Osteoblast (primary cell): ENCODE measurements at regions not wholly inside any gene's neighbourhood (a gene's known extent, or its start where the extent isn't known, plus 50 kb on each side); places are given as distances from the start of the nearest gene placed in this dataset.

ENCODE experiments used
- DNase-seq: peaks from one replicate; pipeline ENCODE4 v3.0.0; 2011; ENCODE audit warnings: low spot score, mixed read lengths; ENCODE audit not compliant: insufficient read length; ENCODE audit errors: missing footprints
- H2AFZ ChIP-seq: 2 replicates; pipeline ENCODE4 v1.6.0; 2011; ENCODE audit warnings: mild to moderate bottlenecking, low read length
- H3K27ac ChIP-seq: 2 replicates; pipeline ENCODE4 v1.5.1; 2011; ENCODE audit warnings: mild to moderate bottlenecking, low read depth, low read length, moderate library complexity
- H3K27me3 ChIP-seq: 2 replicates; pipeline ENCODE4 v1.6.0; 2012; ENCODE audit warnings: mild to moderate bottlenecking, control low read depth, inconsistent platforms, low read length, moderate library complexity; ENCODE audit not compliant: insufficient read depth
- H3K36me3 ChIP-seq: 2 replicates; pipeline ENCODE4 v1.5.1; 2011; ENCODE audit warnings: mild to moderate bottlenecking, low read length, control low read depth, moderate library complexity; ENCODE audit not compliant: insufficient read depth
- H3K4me1 ChIP-seq: 2 replicates; pipeline ENCODE4 v1.5.1; 2011; ENCODE audit warnings: mild to moderate bottlenecking, low read length, control low read depth, moderate library complexity; ENCODE audit not compliant: insufficient read depth
- H3K4me2 ChIP-seq: 2 replicates; pipeline ENCODE4 v1.6.0; 2011; ENCODE audit warnings: mild to moderate bottlenecking, low read length; ENCODE audit not compliant: insufficient read depth
- H3K4me3 ChIP-seq: fragments of 200-600 bp; sonication (generic); 3 replicates; pipeline ENCODE4 v1.5.1; 2012; ENCODE audit warnings: mild to moderate bottlenecking, low read length, inconsistent platforms; ENCODE audit not compliant: insufficient read depth
- H3K79me2 ChIP-seq: 2 replicates; pipeline ENCODE4 v1.6.0; 2012; ENCODE audit warnings: mild to moderate bottlenecking, low read length, control low read depth, inconsistent platforms; ENCODE audit not compliant: insufficient read depth
- H3K9me3 ChIP-seq: 2 replicates; pipeline ENCODE4 v1.5.1; 2011; ENCODE audit warnings: low read depth, low read length, control low read depth
- H4K20me1 ChIP-seq: 2 replicates; pipeline ENCODE4 v1.6.0; 2012; ENCODE audit warnings: mild to moderate bottlenecking, low read length, control low read depth; ENCODE audit not compliant: insufficient read depth
- TF ChIP-seq, protein P1 (sequence below): IDR thresholded peaks from 2 replicates; pipeline ENCODE4 v1.5.1; 2011; ENCODE audit warnings: mild to moderate bottlenecking, low read depth, low read length, moderate library complexity; ENCODE audit errors: extremely low read depth

DNA sequence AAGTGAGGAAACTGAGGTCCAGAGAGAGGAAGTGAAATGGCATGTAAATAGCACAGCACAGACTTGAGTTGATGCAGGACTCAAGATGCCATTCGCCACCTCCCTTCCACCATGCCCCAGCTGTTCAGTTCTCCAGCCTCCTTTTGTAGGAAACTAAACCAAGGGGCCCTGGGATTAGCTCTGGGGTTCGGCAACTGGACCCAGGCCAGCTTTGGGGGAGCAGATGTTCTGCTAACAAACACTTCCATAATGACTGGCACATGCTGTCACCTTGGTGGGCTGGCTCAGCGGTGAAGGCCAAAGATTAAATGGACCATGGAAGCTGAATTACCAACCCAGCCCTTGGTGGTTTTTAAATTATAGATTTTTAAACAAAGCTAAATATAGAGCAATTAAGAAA, 77.0 kb downstream of the IRX6 start:
- Histone ChIP-seq H3K9me3 (no peaks in the 10 kb centered on the region), H2AFZ (no peak overlapping the region), H3K27ac (no peak overlapping the region), H3K27me3 (peaks cover 13% of the 10 kb centered on the region), H3K4me2 (no peak overlapping the region), H3K79me2 (no peaks in the 10 kb centered on the region), H4K20me1 (no peaks in the 10 kb centered on the region), H3K36me3 (no peaks in the 10 kb centered on the region), H3K4me3 (no peak overlapping the region), H3K4me1 (no peaks in the 10 kb centered on the region)
- peak; percentile 58 for DNase-seq
- TF ChIP-seq, protein P1, sequence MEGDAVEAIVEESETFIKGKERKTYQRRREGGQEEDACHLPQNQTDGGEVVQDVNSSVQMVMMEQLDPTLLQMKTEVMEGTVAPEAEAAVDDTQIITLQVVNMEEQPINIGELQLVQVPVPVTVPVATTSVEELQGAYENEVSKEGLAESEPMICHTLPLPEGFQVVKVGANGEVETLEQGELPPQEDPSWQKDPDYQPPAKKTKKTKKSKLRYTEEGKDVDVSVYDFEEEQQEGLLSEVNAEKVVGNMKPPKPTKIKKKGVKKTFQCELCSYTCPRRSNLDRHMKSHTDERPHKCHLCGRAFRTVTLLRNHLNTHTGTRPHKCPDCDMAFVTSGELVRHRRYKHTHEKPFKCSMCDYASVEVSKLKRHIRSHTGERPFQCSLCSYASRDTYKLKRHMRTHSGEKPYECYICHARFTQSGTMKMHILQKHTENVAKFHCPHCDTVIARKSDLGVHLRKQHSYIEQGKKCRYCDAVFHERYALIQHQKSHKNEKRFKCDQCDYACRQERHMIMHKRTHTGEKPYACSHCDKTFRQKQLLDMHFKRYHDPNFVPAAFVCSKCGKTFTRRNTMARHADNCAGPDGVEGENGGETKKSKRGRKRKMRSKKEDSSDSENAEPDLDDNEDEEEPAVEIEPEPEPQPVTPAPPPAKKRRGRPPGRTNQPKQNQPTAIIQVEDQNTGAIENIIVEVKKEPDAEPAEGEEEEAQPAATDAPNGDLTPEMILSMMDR = no peak

DNA sequence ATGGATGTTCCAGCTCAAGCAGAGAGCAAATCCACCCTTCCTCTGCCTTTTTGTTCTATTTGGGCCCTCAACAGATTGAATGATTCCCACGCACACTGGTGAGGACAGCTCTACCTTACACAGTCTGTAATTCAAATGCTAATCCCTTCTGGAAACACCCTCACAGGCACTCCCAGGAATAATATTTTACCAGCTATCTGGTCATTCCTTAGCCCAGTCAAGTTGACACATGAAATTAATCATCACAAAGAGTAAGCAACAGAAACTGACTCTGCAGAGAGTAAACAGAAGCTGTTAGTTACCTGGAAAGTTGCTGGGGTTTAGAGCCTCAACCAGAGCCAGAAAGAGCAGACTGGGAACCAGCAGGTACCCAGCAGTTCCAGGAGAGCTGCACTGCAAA, 75.5 kb upstream of the MMP2 start:
- no peak overlapping the region for H3K27ac ChIP-seq
- H4K20me1 ChIP-seq = no peaks in the 10 kb centered on the region
- no peaks in the 10 kb centered on the region for H3K4me1 ChIP-seq
- H3K36me3 ChIP-seq = no peaks in the 10 kb centered on the region
- H3K27me3 ChIP-seq = peaks cover 5% of the 10 kb centered on the region
- no peak overlapping the region for H2AFZ ChIP-seq
- TF ChIP-seq, protein P1 = no peak
- H3K79me2 ChIP-seq = no peaks in the 10 kb centered on the region
- H3K9me3 ChIP-seq = no peaks in the 10 kb centered on the region
- H3K4me2 ChIP-seq = no peak overlapping the region
- no peak for DNase-seq
- H3K4me3 ChIP-seq = no peak overlapping the region

GRCh38 chr16:55406651-55407050, 72.3 kb upstream of the MMP2 start:
- Histone ChIP-seq H3K4me3 (no peak overlapping the region), H3K27ac (no peak overlapping the region), H3K27me3 (peaks cover 5% of the 10 kb centered on the region), H3K4me1 (no peaks in the 10 kb centered on the region), H2AFZ (no peak overlapping the region), H4K20me1 (no peaks in the 10 kb centered on the region), H3K9me3 (no peaks in the 10 kb centered on the region), H3K36me3 (no peaks in the 10 kb centered on the region), H3K79me2 (no peaks in the 10 kb centered on the region), H3K4me2 (no peak overlapping the region)
- DNase-seq = no peak
- TF ChIP-seq, protein P1 = no peak

DNA sequence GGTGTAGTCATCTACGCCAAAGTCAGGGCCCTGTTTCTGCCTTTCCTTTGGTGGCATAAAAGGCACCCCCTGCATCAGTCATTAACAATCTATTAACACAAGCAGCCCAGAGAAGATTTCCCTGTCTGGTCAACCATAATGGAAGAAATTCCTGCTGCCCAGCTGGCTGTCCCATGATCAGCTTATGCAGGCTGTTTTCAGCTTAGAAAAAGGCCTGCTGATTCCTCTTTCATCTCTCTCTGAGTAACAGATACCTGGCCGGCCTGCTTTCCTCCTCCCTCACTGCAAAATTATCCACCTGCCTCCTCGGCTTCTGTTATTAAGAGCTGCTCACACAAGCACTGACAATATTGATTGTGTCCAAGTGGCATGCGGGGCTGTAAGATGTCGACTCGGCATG, 70.3 kb upstream of the MMP2 start:
- Histone ChIP-seq H3K79me2 (no peaks in the 10 kb centered on the region), H3K9me3 (no peaks in the 10 kb centered on the region), H3K36me3 (no peaks in the 10 kb centered on the region), H4K20me1 (no peaks in the 10 kb centered on the region), H2AFZ (no peak overlapping the region), H3K27me3 (peaks cover 5% of the 10 kb centered on the region), H3K4me2 (no peak overlapping the region), H3K4me1 (no peaks in the 10 kb centered on the region), H3K4me3 (no peak overlapping the region), H3K27ac (no peak overlapping the region)
- TF ChIP-seq, protein P1 = no peak
- DNase-seq = no peak
